Mesenchymal stem cell (in vitro differentiated cells and primary cell): ENCODE measurements at regions not wholly inside any gene's neighbourhood (a gene's known extent, or its start where the extent isn't known, plus 50 kb on each side); places are given as distances from the start of the nearest gene placed in this dataset.

ENCODE experiments used
- DNase-seq: peaks from one replicate; pipeline ENCODE4 v3.0.0-alpha.2; 2013
- H2AFZ ChIP-seq: one replicate; pipeline ENCODE4 v1.6.1; 2013; ENCODE audit warnings: low read depth, mild to moderate bottlenecking, control low read depth, inconsistent platforms, low read length, moderate library complexity
- H2AK5ac ChIP-seq: 2 replicates; pipeline ENCODE4 v1.6.1; 2013; ENCODE audit warnings: low read length, moderate library complexity, mild to moderate bottlenecking, inconsistent platforms; ENCODE audit not compliant: severe bottlenecking
- H2BK120ac ChIP-seq: one replicate; pipeline ENCODE4 v1.6.1; 2013; ENCODE audit warnings: low read depth, mild to moderate bottlenecking, inconsistent platforms, low read length, moderate library complexity
- H2BK12ac ChIP-seq, 2 experiments: one replicate each; pipeline ENCODE4 v1.6.1; 2013; ENCODE audit warnings: inconsistent platforms in 2 of 2, low read length in 2 of 2, mild to moderate bottlenecking in 2 of 2, moderate library complexity in 2 of 2, control low read depth in 1 of 2
- H2BK15ac ChIP-seq: one replicate; pipeline ENCODE4 v1.6.1; 2013; ENCODE audit warnings: mild to moderate bottlenecking, low read depth, inconsistent platforms; ENCODE audit not compliant: poor library complexity, severe bottlenecking
- H2BK5ac ChIP-seq: 2 replicates; pipeline ENCODE4 v1.6.1; 2013; ENCODE audit warnings: low read depth, mild to moderate bottlenecking, low read length, control low read depth, inconsistent platforms; ENCODE audit not compliant: poor library complexity, severe bottlenecking
- H3K14ac ChIP-seq, 2 experiments: one replicate each; pipeline ENCODE4 v1.6.1; 2013; ENCODE audit warnings: inconsistent platforms in 2 of 2, low read length in 2 of 2, control low read depth in 1 of 2, mild to moderate bottlenecking in 1 of 2, moderate library complexity in 1 of 2
- H3K18ac ChIP-seq, 2 experiments: one replicate each; pipeline ENCODE4 v1.6.1; 2013; ENCODE audit warnings: inconsistent platforms in 2 of 2, low read length in 2 of 2, control low read depth in 1 of 2, low read depth in 1 of 2, mild to moderate bottlenecking in 1 of 2
- H3K23ac ChIP-seq, 2 experiments: one replicate each; pipeline ENCODE4 v1.6.1; 2013; ENCODE audit warnings: inconsistent platforms in 2 of 2, low read length in 2 of 2, mild to moderate bottlenecking in 2 of 2, moderate library complexity in 2 of 2, control low read depth in 1 of 2
- H3K27ac ChIP-seq: 2 replicates; pipeline ENCODE4 v1.5.1; 2013; ENCODE audit warnings: mild to moderate bottlenecking, moderate library complexity, low read length, control low read depth, inconsistent platforms; ENCODE audit not compliant: poor library complexity, severe bottlenecking
- H3K27me3 ChIP-seq, 2 experiments: 2 replicates each; pipeline versions ENCODE4 v1.6.1 to v1.7.0; 2013; ENCODE audit warnings: low read length in 2 of 2, mild to moderate bottlenecking in 2 of 2, moderate library complexity in 2 of 2, control low read depth in 1 of 2, inconsistent platforms in 1 of 2; ENCODE audit not compliant: control insufficient read depth in 1 of 2, insufficient read depth in 1 of 2
- H3K36me3 ChIP-seq, 2 experiments: 2 replicates each; pipeline versions ENCODE4 v1.6.1 to v1.7.0; 2013; ENCODE audit warnings: low read length in 2 of 2, control low read depth in 1 of 2, inconsistent platforms in 1 of 2, low read depth in 1 of 2, mild to moderate bottlenecking in 1 of 2; ENCODE audit not compliant: insufficient read depth in 2 of 2, control insufficient read depth in 1 of 2
- H3K4ac ChIP-seq, 2 experiments: one replicate each; pipeline ENCODE4 v1.6.1; 2013; ENCODE audit warnings: inconsistent platforms in 2 of 2, low read length in 2 of 2, mild to moderate bottlenecking in 2 of 2, moderate library complexity in 2 of 2, control low read depth in 1 of 2, low read depth in 1 of 2
- H3K4me1 ChIP-seq: 2 replicates; pipeline ENCODE4 v1.6.1; 2013; ENCODE audit warnings: low read depth, low read length, control low read depth; ENCODE audit not compliant: control insufficient read depth, insufficient read depth
- H3K4me2 ChIP-seq: 2 replicates; pipeline ENCODE4 v1.6.1; 2013; ENCODE audit warnings: low read length, mild to moderate bottlenecking, inconsistent platforms; ENCODE audit not compliant: poor library complexity, severe bottlenecking
- H3K4me3 ChIP-seq, 2 experiments: 2 replicates each; pipeline versions ENCODE4 v1.5.1 to v1.7.0; 2013; ENCODE audit warnings: low read length in 2 of 2, mild to moderate bottlenecking in 2 of 2, control low read depth in 1 of 2, low read depth in 1 of 2; ENCODE audit not compliant: insufficient read depth in 1 of 2
- H3K79me1 ChIP-seq: replicated peaks from 2 replicates; pipeline ENCODE4 v1.6.1; 2013; ENCODE audit warnings: mild to moderate bottlenecking, control low read depth, low read length, inconsistent platforms; ENCODE audit not compliant: poor library complexity, severe bottlenecking
- H3K9ac ChIP-seq: 2 replicates; pipeline ENCODE4 v1.7.0; 2013; ENCODE audit warnings: mild to moderate bottlenecking, low read length, moderate library complexity
- H3K9me3 ChIP-seq: 2 replicates; pipeline ENCODE4 v1.7.0; 2013; ENCODE audit warnings: mild to moderate bottlenecking, low read length; ENCODE audit not compliant: control insufficient read depth
- H4K8ac ChIP-seq: one replicate; pipeline ENCODE4 v1.6.1; 2013; ENCODE audit warnings: inconsistent platforms, mild to moderate bottlenecking, low read length, moderate library complexity
- H4K91ac ChIP-seq: one replicate; pipeline ENCODE4 v1.6.1; 2013; ENCODE audit warnings: mild to moderate bottlenecking, low read length, inconsistent platforms
- WGBS: methylation state at CpG from one replicate; pipeline ENCODE4 v1.1.7; 2013; ENCODE audit warnings: mixed read lengths; 5-methylcytosine and 5-hydroxymethylcytosine counted together

DNA sequence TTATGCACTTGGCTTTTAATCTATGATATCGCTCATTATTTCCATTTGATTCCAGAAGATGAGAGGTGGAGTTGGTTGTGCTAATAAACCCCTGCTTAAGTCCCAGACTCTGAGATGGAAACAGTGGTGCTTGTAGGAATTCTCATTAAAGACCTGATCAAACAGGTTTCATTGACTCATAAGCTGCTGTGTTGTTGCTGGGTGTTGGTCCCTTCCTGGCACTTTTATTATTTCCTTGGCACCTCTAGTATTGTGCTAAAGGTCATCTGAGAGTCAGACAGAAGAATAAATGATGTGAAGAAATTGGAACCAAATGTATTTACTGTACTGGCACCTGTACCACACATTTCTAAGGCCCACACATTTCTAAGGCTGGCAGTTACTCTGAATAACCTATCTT, 544.7 kb upstream of the NR3C2 start:
- H2BK120ac ChIP-seq: no peak overlapping the region
- no peak overlapping the region for H3K18ac ChIP-seq
- no peaks in the 10 kb centered on the region for H3K9me3 ChIP-seq
- no peak overlapping the region for H2AFZ ChIP-seq
- H4K8ac ChIP-seq: no peak overlapping the region
- no peak overlapping the region for H3K4ac ChIP-seq
- no peak overlapping the region for H2AK5ac ChIP-seq
- H3K23ac ChIP-seq: no peak overlapping the region
- H2BK12ac ChIP-seq: no peak overlapping the region
- H3K4me1 ChIP-seq: no peaks in the 10 kb centered on the region
- H3K14ac ChIP-seq: no peak overlapping the region
- H3K27me3 ChIP-seq: no peaks in the 10 kb centered on the region
- H3K4me2 ChIP-seq: no peak overlapping the region
- 100% methylated on average over 1 of the region's 1 CpG for WGBS
- no peak overlapping the region for H3K9ac ChIP-seq
- H3K79me1 ChIP-seq: no peaks in the 10 kb centered on the region
- H2BK15ac ChIP-seq: no peak overlapping the region
- H3K36me3 ChIP-seq: no peaks in the 10 kb centered on the region
- H3K4me3 ChIP-seq: no peak overlapping the region
- H4K91ac ChIP-seq: no peak overlapping the region
- H3K27ac ChIP-seq: no peak overlapping the region
- no peak overlapping the region for H2BK5ac ChIP-seq
- no peak for DNase-seq

DNA sequence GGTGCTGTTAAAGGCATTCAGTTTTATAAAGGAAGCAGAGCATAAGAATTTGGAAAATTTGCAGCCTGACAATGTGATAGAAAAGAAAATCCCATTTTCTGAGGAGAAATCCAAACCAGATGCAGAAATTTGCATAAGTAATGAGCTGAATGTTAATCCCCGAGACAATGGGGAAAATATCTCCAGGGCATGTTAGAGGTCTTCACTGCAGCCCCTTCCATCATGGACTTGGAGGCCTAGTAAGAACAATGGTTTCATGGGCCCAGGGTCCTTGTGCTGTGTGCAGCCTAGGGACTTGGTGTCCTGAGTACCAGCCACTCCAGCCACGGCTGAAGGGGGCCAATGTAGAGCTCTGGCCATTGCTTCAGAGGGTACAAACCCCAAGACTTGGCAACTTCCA, 542.7 kb upstream of the NR3C2 start:
- DNase-seq: no peak
- Histone ChIP-seq H4K8ac (no peak overlapping the region), H3K9me3 (no peaks in the 10 kb centered on the region), H3K4me2 (no peak overlapping the region), H2BK5ac (no peak overlapping the region), H2BK120ac (no peak overlapping the region), H3K79me1 (no peaks in the 10 kb centered on the region), H3K9ac (no peak overlapping the region), H4K91ac (no peak overlapping the region), H3K23ac (no peak overlapping the region), H3K4me3 (no peak overlapping the region), H3K4ac (no peak overlapping the region), H3K18ac (no peak overlapping the region), H3K4me1 (no peaks in the 10 kb centered on the region), H3K14ac (no peak overlapping the region), H3K36me3 (no peaks in the 10 kb centered on the region), H2BK15ac (no peak overlapping the region), H2AK5ac (no peak overlapping the region), H2AFZ (no peak overlapping the region), H3K27ac (no peak overlapping the region), H3K27me3 (no peaks in the 10 kb centered on the region), H2BK12ac (no peak overlapping the region)
- 77% methylated on average over 2 of the region's 2 CpGs for WGBS

DNA sequence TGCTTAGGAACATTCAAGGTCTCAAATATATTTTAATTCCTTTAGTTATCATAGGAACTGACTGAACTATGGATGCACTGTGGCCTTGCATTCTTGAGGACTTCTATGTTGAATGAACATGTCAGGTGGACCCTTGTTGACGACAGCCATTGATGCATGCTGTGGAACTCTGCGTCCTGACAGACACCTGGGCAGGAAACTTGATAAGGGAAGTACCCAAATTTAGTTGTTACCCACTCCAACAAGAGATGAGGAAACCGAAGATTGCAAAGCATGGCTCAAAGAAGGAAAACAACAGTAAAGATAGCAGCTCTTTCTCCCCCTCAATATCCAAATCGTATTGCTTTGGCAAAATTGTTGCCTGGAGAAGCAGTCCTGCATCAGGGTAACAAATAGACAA, 540.0 kb upstream of the NR3C2 start:
- no peak overlapping the region for H4K91ac ChIP-seq
- H3K79me1 ChIP-seq: no peaks in the 10 kb centered on the region
- no peaks in the 10 kb centered on the region for H3K9me3 ChIP-seq
- H3K4me3 ChIP-seq: no peak overlapping the region
- no peak overlapping the region for H2BK120ac ChIP-seq
- H3K27ac ChIP-seq: no peak overlapping the region
- H4K8ac ChIP-seq: no peak overlapping the region
- no peak overlapping the region for H3K4ac ChIP-seq
- no peak overlapping the region for H3K23ac ChIP-seq
- H2AFZ ChIP-seq: no peak overlapping the region
- H3K9ac ChIP-seq: no peak overlapping the region
- no peak overlapping the region for H2BK15ac ChIP-seq
- H3K27me3 ChIP-seq: no peaks in the 10 kb centered on the region
- DNase-seq: no peak
- no peak overlapping the region for H3K18ac ChIP-seq
- H3K14ac ChIP-seq: no peak overlapping the region
- H2BK5ac ChIP-seq: no peak overlapping the region
- no peaks in the 10 kb centered on the region for H3K36me3 ChIP-seq
- no peak overlapping the region for H3K4me2 ChIP-seq
- H3K4me1 ChIP-seq: no peaks in the 10 kb centered on the region
- no peak overlapping the region for H2AK5ac ChIP-seq
- no peak overlapping the region for H2BK12ac ChIP-seq
- WGBS: 68% methylated on average over 4 of the region's 4 CpGs

DNA sequence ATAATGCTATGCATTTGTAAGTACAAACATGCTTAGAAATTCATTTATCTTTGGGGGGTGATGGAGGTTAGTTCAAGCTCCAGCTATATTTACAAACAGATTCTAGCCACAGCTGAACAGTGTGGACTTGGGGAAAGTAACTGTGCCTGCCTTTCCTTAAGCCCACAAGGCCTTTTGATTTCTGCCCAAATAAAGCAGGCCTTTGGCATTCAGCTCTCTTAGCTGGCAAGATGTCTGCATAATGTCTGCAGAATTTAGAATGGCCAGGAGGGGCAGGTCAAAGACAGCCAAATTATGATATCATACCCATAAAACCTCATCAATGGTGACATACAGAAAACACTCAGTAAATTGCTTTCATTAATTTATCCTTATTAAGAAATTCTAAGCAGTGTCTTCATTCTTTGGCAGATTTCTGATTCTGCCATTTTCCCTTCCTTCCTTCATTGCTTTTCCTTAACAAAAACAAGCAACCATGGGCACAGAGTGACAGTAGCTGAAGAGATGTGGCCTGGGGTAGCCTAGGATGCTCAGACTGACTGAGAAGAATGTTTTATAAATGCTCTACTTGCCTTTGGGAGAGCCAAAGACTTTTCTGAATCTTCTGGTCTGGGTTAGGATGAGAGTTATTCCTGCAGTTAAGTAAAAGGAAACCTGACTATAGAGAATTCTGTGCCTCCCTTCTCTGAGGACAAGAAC, 538.7 kb upstream of the NR3C2 start:
- H2AFZ ChIP-seq: no peak overlapping the region
- H2BK15ac ChIP-seq: no peak overlapping the region
- no peak overlapping the region for H3K18ac ChIP-seq
- H4K91ac ChIP-seq: no peak overlapping the region
- H3K36me3 ChIP-seq: no peaks in the 10 kb centered on the region
- no peak overlapping the region for H3K4me2 ChIP-seq
- H3K4me3 ChIP-seq: no peak overlapping the region
- H2BK12ac ChIP-seq: no peak overlapping the region
- no peak overlapping the region for H4K8ac ChIP-seq
- H3K9ac ChIP-seq: no peak overlapping the region
- no peaks in the 10 kb centered on the region for H3K9me3 ChIP-seq
- H2AK5ac ChIP-seq: no peak overlapping the region
- H2BK120ac ChIP-seq: no peak overlapping the region
- H3K27me3 ChIP-seq: no peaks in the 10 kb centered on the region
- no peaks in the 10 kb centered on the region for H3K4me1 ChIP-seq
- H2BK5ac ChIP-seq: no peak overlapping the region
- DNase-seq: no peak
- H3K23ac ChIP-seq: no peak overlapping the region
- H3K14ac ChIP-seq: no peak overlapping the region
- no peak overlapping the region for H3K27ac ChIP-seq
- H3K4ac ChIP-seq: no peak overlapping the region
- H3K79me1 ChIP-seq: no peaks in the 10 kb centered on the region
